Activated naive CD8-positive, alpha-beta T cell (primary cell): ENCODE measurements at regions not wholly inside any gene's neighbourhood (a gene's known extent, or its start where the extent isn't known, plus 50 kb on each side); places are given as distances from the start of the nearest gene placed in this dataset.

Experiments used
- H3K27ac Mint-ChIP-seq: one replicate; pipeline ENCODE4 v1.8.0; 2021; ENCODE audit warnings: mixed read lengths
- H3K27me3 Mint-ChIP-seq: one replicate; pipeline ENCODE4 v1.8.0; 2021; ENCODE audit warnings: mixed read lengths
- H3K36me3 Mint-ChIP-seq: one replicate; pipeline ENCODE4 v1.8.0; 2021; ENCODE audit warnings: mixed read lengths
- H3K4me1 Mint-ChIP-seq: one replicate; pipeline ENCODE4 v1.8.0; 2021; ENCODE audit warnings: low read depth, mixed read lengths
- H3K4me3 Mint-ChIP-seq: one replicate; pipeline ENCODE4 v1.8.0; 2021; ENCODE audit warnings: mild to moderate bottlenecking, mixed read lengths
- H3K9me3 Mint-ChIP-seq: one replicate; pipeline ENCODE4 v1.8.0; 2021; ENCODE audit warnings: low read depth, mixed read lengths

- H3K27ac Mint-ChIP-seq, result no peak overlapping the region
- no peak overlapping the region for H3K4me3 Mint-ChIP-seq
These were observed 93.4 kb downstream of the TENT4A start for GRCh38 chr5:6806668-6807067.

GRCh38 chr5:6808462-6808861 is 95.2 kb downstream of the TENT4A start:
- H3K36me3 Mint-ChIP-seq, result no peaks in the 10 kb centered on the region
- no peaks in the 10 kb centered on the region for H3K9me3 Mint-ChIP-seq
- H3K4me1 Mint-ChIP-seq, result no peaks in the 10 kb centered on the region
- no peaks in the 10 kb centered on the region for H3K27me3 Mint-ChIP-seq
- no peak overlapping the region for H3K27ac Mint-ChIP-seq
- no peak overlapping the region for H3K4me3 Mint-ChIP-seq

More at GRCh38 chr5:6806668-6807067, 93.4 kb downstream of the TENT4A start:
- no peaks in the 10 kb centered on the region for H3K9me3 Mint-ChIP-seq
- H3K36me3 Mint-ChIP-seq, result no peaks in the 10 kb centered on the region
- no peaks in the 10 kb centered on the region for H3K27me3 Mint-ChIP-seq
- no peaks in the 10 kb centered on the region for H3K4me1 Mint-ChIP-seq

- Mint-ChIP-seq H3K4me1 (no peaks in the 10 kb centered on the region), H3K36me3 (no peaks in the 10 kb centered on the region), H3K4me3 (no peak overlapping the region), H3K9me3 (no peaks in the 10 kb centered on the region), H3K27ac (no peak overlapping the region), H3K27me3 (peaks cover 5% of the 10 kb centered on the region)
These were observed 97.6 kb downstream of the TENT4A start for GRCh38 chr5:6810641-6811405.

GRCh38 chr5:6812091-6812490 is 98.9 kb downstream of the TENT4A start:
- H3K4me1 Mint-ChIP-seq, result no peaks in the 10 kb centered on the region
- peaks cover 5% of the 10 kb centered on the region for H3K27me3 Mint-ChIP-seq
- H3K27ac Mint-ChIP-seq, result no peak overlapping the region
- H3K4me3 Mint-ChIP-seq, result no peak overlapping the region
- no peaks in the 10 kb centered on the region for H3K36me3 Mint-ChIP-seq
- H3K9me3 Mint-ChIP-seq, result no peaks in the 10 kb centered on the region

GRCh38 chr5:6812800-6813731 is 99.8 kb downstream of the TENT4A start:
- Mint-ChIP-seq H3K4me3 (no peak overlapping the region), H3K27me3 (peaks cover 5% of the 10 kb centered on the region), H3K9me3 (no peaks in the 10 kb centered on the region), H3K4me1 (no peaks in the 10 kb centered on the region), H3K36me3 (no peaks in the 10 kb centered on the region), H3K27ac (no peak overlapping the region)

GRCh38 chr5:6814816-6815215 is 101.6 kb downstream of the TENT4A start:
- Mint-ChIP-seq H3K4me3 (no peak overlapping the region), H3K9me3 (no peaks in the 10 kb centered on the region), H3K27ac (no peak overlapping the region), H3K27me3 (peaks cover 10% of the 10 kb centered on the region), H3K4me1 (no peaks in the 10 kb centered on the region), H3K36me3 (no peaks in the 10 kb centered on the region)

- Mint-ChIP-seq H3K4me3 (no peak overlapping the region), H3K27ac (no peak overlapping the region), H3K4me1 (no peaks in the 10 kb centered on the region), H3K36me3 (peaks cover 2% of the 10 kb centered on the region), H3K9me3 (peaks cover 6% of the 10 kb centered on the region), H3K27me3 (peaks cover 12% of the 10 kb centered on the region)
These were observed 105.6 kb downstream of the TENT4A start for GRCh38 chr5:6818594-6819511.

GRCh38 chr5:6819521-6819920 is 106.3 kb downstream of the TENT4A start:
- Mint-ChIP-seq H3K36me3 (peaks cover 2% of the 10 kb centered on the region), H3K4me1 (no peaks in the 10 kb centered on the region), H3K27ac (no peak overlapping the region), H3K4me3 (no peak overlapping the region), H3K9me3 (peaks cover 6% of the 10 kb centered on the region), H3K27me3 (peaks cover 11% of the 10 kb centered on the region)

GRCh38 chr5:6820851-6821479 is 107.7 kb downstream of the TENT4A start:
- Mint-ChIP-seq H3K36me3 (peaks cover 2% of the 10 kb centered on the region), H3K27me3 (peaks cover 13% of the 10 kb centered on the region), H3K4me3 (no peak overlapping the region), H3K4me1 (no peaks in the 10 kb centered on the region), H3K27ac (no peak overlapping the region), H3K9me3 (peaks cover 6% of the 10 kb centered on the region)

GRCh38 chr5:6822068-6822467 is 108.8 kb downstream of the TENT4A start:
- peaks cover 2% of the 10 kb centered on the region for H3K36me3 Mint-ChIP-seq
- peaks cover 13% of the 10 kb centered on the region for H3K27me3 Mint-ChIP-seq
- H3K4me1 Mint-ChIP-seq, result peaks cover under 1% of the 10 kb centered on the region

GRCh38 chr5:6822556-6823343 is 109.5 kb downstream of the TENT4A start:
- no peak overlapping the region for H3K27ac Mint-ChIP-seq
- no peak overlapping the region for H3K4me3 Mint-ChIP-seq
- peaks cover 15% of the 10 kb centered on the region for H3K27me3 Mint-ChIP-seq

More at GRCh38 chr5:6822068-6822467, 108.8 kb downstream of the TENT4A start:
- no peak overlapping the region for H3K4me3 Mint-ChIP-seq
- H3K9me3 Mint-ChIP-seq, result peaks cover 6% of the 10 kb centered on the region
- H3K27ac Mint-ChIP-seq, result no peak overlapping the region

GRCh38 chr5:6823996-6824395 is 110.8 kb downstream of the TENT4A start:
- Mint-ChIP-seq H3K4me3 (no peak overlapping the region), H3K36me3 (peaks cover 2% of the 10 kb centered on the region), H3K27me3 (peaks cover 10% of the 10 kb centered on the region), H3K9me3 (peaks cover 6% of the 10 kb centered on the region), H3K27ac (no peak overlapping the region), H3K4me1 (peaks cover 17% of the 10 kb centered on the region)

More at GRCh38 chr5:6822556-6823343, 109.5 kb downstream of the TENT4A start:
- Mint-ChIP-seq H3K4me1 (peaks cover 6% of the 10 kb centered on the region), H3K36me3 (peaks cover 2% of the 10 kb centered on the region), H3K9me3 (peaks cover 6% of the 10 kb centered on the region)

GRCh38 chr5:6825678-6826244 is 112.5 kb downstream of the TENT4A start:
- Mint-ChIP-seq H3K27ac (no peak overlapping the region), H3K9me3 (peaks cover 6% of the 10 kb centered on the region), H3K36me3 (peaks cover 2% of the 10 kb centered on the region), H3K4me3 (no peak overlapping the region), H3K27me3 (peaks cover 10% of the 10 kb centered on the region), H3K4me1 (peaks cover 29% of the 10 kb centered on the region)
